SK-N-SH (cell line): ENCODE measurements at regions not wholly inside any gene's neighbourhood (a gene's known extent, or its start where the extent isn't known, plus 50 kb on each side); places are given as distances from the start of the nearest gene placed in this dataset.

Source experiments
- CTCF ChIA-PET: fragments of 300-600, 350-600 bp; formaldehyde crosslinking; extraction: SDS; loops from one replicate; lab custom pipeline; 2021; lab: Yijun Ruan, JAX
- POLR2A ChIA-PET: fragments of 350-600 bp; sonication (Branson Sonifier 250); formaldehyde crosslinking; extraction: SDS; loops from one replicate; lab custom pipeline; 2020; ENCODE audit warnings: antibody characterized with exemption, inconsistent platforms; lab: Yijun Ruan, JAX
- DNase-seq: peaks from one replicate; pipeline ENCODE4 v3.0.0; 2012
- H2AFZ ChIP-seq: fragments of 200-600 bp; sonication (generic); 2 replicates; pipeline ENCODE4 v1.8.1; 2016; ENCODE audit warnings: antibody characterized with exemption, mild to moderate bottlenecking, low read depth
- H3F3A ChIP-seq: fragments of 200-600 bp; sonication (generic); replicated peaks from 2 replicates; pipeline ENCODE3; 2016; ENCODE audit warnings: antibody characterized with exemption, mild to moderate bottlenecking; ENCODE audit not compliant: insufficient read depth
- H3K27ac ChIP-seq, 2 experiments: fragments of 200-500 bp in 1 of 2; fragments of 200-600 bp in 1 of 2; sonication (Bioruptor generic) in 1 of 2; sonication (generic), shearing (Covaris generic) in 1 of 2; 2 replicates each; pipeline versions ENCODE4 v1.5.1 to v1.6.1; 2014 to 2016; ENCODE audit warnings: low read depth in 2 of 2, inconsistent platforms in 1 of 2, low read length in 1 of 2, mild to moderate bottlenecking in 1 of 2, mixed read lengths in 1 of 2
- H3K27me3 ChIP-seq: fragments of 200-600 bp; sonication (generic), shearing (Covaris generic); 2 replicates; pipeline ENCODE4 v1.6.1; 2016; ENCODE audit warnings: mixed run types; ENCODE audit not compliant: insufficient read depth
- H3K36me3 ChIP-seq, 2 experiments: fragments of 200-500 bp in 1 of 2; fragments of 200-600 bp in 1 of 2; sonication (Bioruptor generic) in 1 of 2; sonication (generic) in 1 of 2; replicated peaks in 1 of 2; 2 replicates each; pipeline versions ENCODE3 to v1.5.1; 2014 to 2016; ENCODE audit warnings: low read length in 1 of 2, mild to moderate bottlenecking in 1 of 2; ENCODE audit not compliant: insufficient read depth in 2 of 2, control insufficient read depth in 1 of 2
- H3K4me1 ChIP-seq, 2 experiments: fragments of 200-500 bp in 1 of 2; fragments of 200-600 bp in 1 of 2; sonication (Bioruptor generic) in 1 of 2; sonication (generic), shearing (Covaris generic) in 1 of 2; 2 replicates each; pipeline versions ENCODE4 v1.5.1 to v1.6.1; 2014 to 2016; ENCODE audit warnings: low read depth in 1 of 2, low read length in 1 of 2, mixed run types in 1 of 2; ENCODE audit not compliant: insufficient read depth in 2 of 2, control insufficient read depth in 1 of 2
- H3K4me2 ChIP-seq: fragments of 200-600 bp; sonication (generic), shearing (Covaris generic); 2 replicates; pipeline ENCODE4 v1.6.1; 2017; ENCODE audit warnings: mixed run types
- H3K4me3 ChIP-seq, 2 experiments: fragments of 200-500 bp in 1 of 2; fragments of 200-600 bp in 1 of 2; sonication (Bioruptor generic) in 1 of 2; sonication (generic), shearing (Covaris generic) in 1 of 2; 2 replicates each; pipeline versions ENCODE4 v1.5.1 to v1.8.1; 2014 to 2016; ENCODE audit warnings: low read depth in 2 of 2, inconsistent platforms in 1 of 2, low read length in 1 of 2, mild to moderate bottlenecking in 1 of 2, mixed read lengths in 1 of 2, moderate library complexity in 1 of 2
- H3K79me2 ChIP-seq: fragments of 200-600 bp; sonication (generic); 2 replicates; pipeline ENCODE4 v1.8.1; 2017; ENCODE audit warnings: mild to moderate bottlenecking; ENCODE audit not compliant: insufficient read depth
- H3K9ac ChIP-seq: fragments of 200-600 bp; sonication (generic); 2 replicates; pipeline ENCODE4 v1.6.1; 2017; ENCODE audit warnings: mixed run types
- H3K9me2 ChIP-seq: fragments of 200-600 bp; sonication (generic); 2 replicates; pipeline ENCODE4 v1.6.1; 2017; ENCODE audit warnings: mixed run types
- H3K9me3 ChIP-seq: fragments of 200-600 bp; sonication (generic); 2 replicates; pipeline ENCODE4 v1.6.1; 2017; ENCODE audit warnings: mixed run types, mild to moderate bottlenecking, moderate library complexity
- H4K20me1 ChIP-seq: fragments of 200-600 bp; sonication (generic); 2 replicates; pipeline ENCODE4 v1.6.1; 2017; ENCODE audit warnings: mild to moderate bottlenecking, mixed run types; ENCODE audit not compliant: insufficient read depth
- CTCF ChIP-seq: fragments of 200-600 bp; sonication (generic); IDR thresholded peaks from 2 replicates; pipeline ENCODE4 v1.6.1; 2017; ENCODE audit warnings: antibody characterized with exemption, mild to moderate bottlenecking, moderate library complexity
- FOSL2 ChIP-seq: IDR thresholded peaks from 2 replicates; pipeline ENCODE4 v1.4.0; 2012; ENCODE audit warnings: low read depth, mild to moderate bottlenecking, moderate library complexity, borderline replicate concordance
- FOXJ3 ChIP-seq: sonication (generic); formaldehyde crosslinking; IDR thresholded peaks from 2 replicates; pipeline ENCODE4 v1.5.1; 2020; ENCODE audit warnings: mild to moderate bottlenecking, missing genetic modification reagents
- FOXM1 ChIP-seq: IDR thresholded peaks from 2 replicates; pipeline ENCODE4 v1.4.0; 2012; ENCODE audit warnings: low read depth, mild to moderate bottlenecking
- JUND ChIP-seq: IDR thresholded peaks from 2 replicates; pipeline ENCODE4 v1.4.0; 2012
- MEF2A ChIP-seq: IDR thresholded peaks from 2 replicates; pipeline ENCODE4 v1.4.0; 2012; ENCODE audit warnings: low read depth, borderline replicate concordance
- PBX3 ChIP-seq: IDR thresholded peaks from 2 replicates; pipeline ENCODE4; 2012
- RAD21 ChIP-seq: IDR thresholded peaks from 2 replicates; pipeline ENCODE4 v1.6.1; 2012; ENCODE audit warnings: mild to moderate bottlenecking, low read length
- RCOR1 ChIP-seq: fragments of 150-350 bp; IDR thresholded peaks from 2 replicates; pipeline ENCODE4 v1.6.1; 2017; ENCODE audit warnings: antibody characterized with exemption, low read length
- RXRA ChIP-seq: IDR thresholded peaks from 2 replicates; pipeline ENCODE4 v1.4.0; 2012; ENCODE audit warnings: low read depth, mild to moderate bottlenecking, borderline replicate concordance
- SIN3A ChIP-seq: IDR thresholded peaks from 2 replicates; pipeline ENCODE4 v1.6.1; 2012; ENCODE audit warnings: low read depth, mild to moderate bottlenecking, low read length, moderate library complexity, borderline replicate concordance
- TCF12 ChIP-seq: IDR thresholded peaks from 2 replicates; pipeline ENCODE4 v1.4.0; 2012
- YY1 ChIP-seq: IDR thresholded peaks from 2 replicates; pipeline ENCODE4 v1.4.0; 2012; ENCODE audit warnings: low read depth, mild to moderate bottlenecking
- ZBTB33 ChIP-seq: IDR thresholded peaks from 2 replicates; pipeline ENCODE4 v1.4.0; 2012; ENCODE audit warnings: low read depth, borderline replicate concordance
- WGBS: methylation state at CpG from one replicate; pipeline ENCODE4 v1.1.6; 2017; ENCODE audit warnings: low lambda C conversion rate; 5-methylcytosine and 5-hydroxymethylcytosine counted together

- no peak for TF ChIP-seq ZBTB33
- no peak for TF ChIP-seq SIN3A
- TF ChIP-seq FOSL2 = no peak
- no peak; the same call in 1 of the 2 replicates for TF ChIP-seq RAD21
- TF ChIP-seq JUND = no peak
- no peak for TF ChIP-seq YY1
- TF ChIP-seq CTCF = no peak
Measured at GRCh38 chr7:153939654-153940053, 112.5 kb upstream of the DPP6 start (continued).

- ChIA-PET CTCF (interaction anchor here (4.4 kb wide), 1 partner anchor 7 kb away, joined by 17 read pairs; no protein-coding TSS in a partner anchor), POLR2A (no interaction called here)
- Histone ChIP-seq H4K20me1 (no peaks in the 10 kb centered on the region), H3K4me1 (peaks cover 0 to 36% of the 10 kb centered on the region in 2 experiments; a peak in 2 of 4 replicates), H3K9me3 (no peaks in the 10 kb centered on the region), H3K4me3 (no peak overlapping the region), H3K4me2 (no peak overlapping the region), H3K36me3 (no peaks in the 10 kb centered on the region), H2AFZ (no peak overlapping the region), H3K27ac (no peak overlapping the region), H3F3A (no peaks in the 10 kb centered on the region), H3K27me3 (no peaks in the 10 kb centered on the region), H3K79me2 (no peaks in the 10 kb centered on the region), H3K9ac (no peak overlapping the region), H3K9me2 (no peaks in the 10 kb centered on the region)
- WGBS = 33% methylated on average over 5 of the region's 5 CpGs
- no peak for TF ChIP-seq MEF2A
- no peak for TF ChIP-seq RCOR1
- TF ChIP-seq FOXM1 = no peak
- no peak for TF ChIP-seq CTCF
- no peak for TF ChIP-seq RXRA
- TF ChIP-seq SIN3A = no peak
- TF ChIP-seq TCF12 = no peak
- TF ChIP-seq FOXJ3 (CRISPR knock-in tag) = no peak
- TF ChIP-seq PBX3 = no peak
- DNase-seq = no peak
Measured at GRCh38 chr7:153941061-153941460, 111.1 kb upstream of the DPP6 start.
